HS-5 (cell line): ENCODE measurements at regions not wholly inside any gene's neighbourhood (a gene's known extent, or its start where the extent isn't known, plus 50 kb on each side); places are given as distances from the start of the nearest gene placed in this dataset.

Experiments
- DNase-seq: peaks from one replicate; pipeline ENCODE4 v3.0.0-alpha.2; 2012; ENCODE audit warnings: low read depth

- DNase-seq = no peak
Observed at GRCh38 chr2:49490710-49491109, 336.4 kb upstream of the FSHR start.

GRCh38 chr2:49487139-49487538, 332.8 kb upstream of the FSHR start:
- DNase-seq = no peak

GRCh38 chr2:49480520-49480919, 326.2 kb upstream of the FSHR start:
- DNase-seq = no peak

DNA sequence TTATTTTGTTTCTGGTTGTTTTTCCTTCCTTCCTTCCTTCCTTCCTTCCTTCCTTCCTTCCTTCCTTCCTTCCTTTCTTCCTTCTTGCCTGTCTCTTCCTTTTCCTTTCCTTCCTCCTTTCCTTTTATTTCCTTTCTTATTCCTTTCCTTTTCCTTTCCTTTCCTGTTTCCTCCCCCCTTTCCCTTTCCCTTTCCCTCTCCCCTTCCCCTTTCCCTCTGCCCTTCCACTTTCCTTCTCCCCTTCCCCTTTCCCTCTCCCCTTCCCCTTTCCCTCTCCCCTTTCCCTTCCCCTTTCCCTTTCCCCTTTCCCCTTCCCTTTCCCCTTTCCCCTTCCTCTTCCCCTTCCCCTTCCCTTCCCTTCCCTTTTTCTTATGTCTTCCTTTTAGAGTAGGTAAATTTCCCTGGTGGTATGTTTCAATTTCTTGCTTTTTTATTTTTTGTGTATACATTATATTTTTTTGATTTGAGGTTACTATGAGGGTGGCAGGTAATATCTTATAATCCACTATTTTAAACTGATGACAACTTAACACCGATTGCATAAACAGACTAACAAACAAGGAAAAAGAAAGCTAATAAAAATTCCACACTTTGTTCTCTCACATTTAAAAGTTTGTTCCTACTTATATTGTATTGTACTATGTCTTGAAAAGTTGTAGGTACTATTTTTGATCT, 311.0 kb upstream of the FSHR start:
- no peak for DNase-seq

- no peak for DNase-seq
Observed at GRCh38 chr2:49459314-49459993, 305.1 kb upstream of the FSHR start.

DNA sequence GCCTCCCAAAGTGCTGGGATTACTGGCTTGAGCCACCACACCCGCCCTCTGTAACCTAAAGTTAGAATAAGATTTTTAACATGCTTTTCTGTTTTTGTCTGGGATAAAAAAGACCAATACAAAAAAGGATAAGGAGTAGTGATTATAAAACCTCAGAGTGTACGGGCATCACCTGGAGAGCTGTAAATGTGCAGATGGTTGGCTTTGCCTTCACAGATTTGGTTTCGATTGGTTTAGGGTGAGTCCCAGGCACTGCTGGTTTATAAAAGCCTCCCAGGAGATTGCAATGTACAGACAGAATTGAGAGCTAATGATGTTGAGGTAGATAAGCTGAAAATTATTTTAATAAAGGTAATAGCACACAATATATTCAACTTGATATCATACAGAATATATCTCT, 289.7 kb upstream of the FSHR start:
- no peak for DNase-seq

DNA sequence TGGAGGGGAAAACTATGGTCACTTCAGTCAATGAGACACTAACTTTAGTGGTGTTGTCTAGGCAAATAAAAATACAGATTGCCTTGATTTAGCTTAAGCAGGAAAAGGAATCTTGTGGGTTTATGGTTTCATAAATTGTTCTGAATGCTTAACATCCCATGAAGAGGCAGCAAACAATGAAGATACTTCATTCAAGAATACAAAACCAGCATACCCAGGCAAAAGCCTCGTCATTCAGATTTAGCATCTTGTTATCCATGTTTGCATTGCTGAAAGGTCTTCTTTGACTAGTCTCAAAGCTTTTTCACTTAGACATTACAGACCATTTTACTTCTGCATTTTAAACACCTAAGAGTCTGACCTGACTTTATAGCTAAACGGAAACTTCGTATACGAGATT, 272.7 kb upstream of the FSHR start:
- no peak for DNase-seq

DNA sequence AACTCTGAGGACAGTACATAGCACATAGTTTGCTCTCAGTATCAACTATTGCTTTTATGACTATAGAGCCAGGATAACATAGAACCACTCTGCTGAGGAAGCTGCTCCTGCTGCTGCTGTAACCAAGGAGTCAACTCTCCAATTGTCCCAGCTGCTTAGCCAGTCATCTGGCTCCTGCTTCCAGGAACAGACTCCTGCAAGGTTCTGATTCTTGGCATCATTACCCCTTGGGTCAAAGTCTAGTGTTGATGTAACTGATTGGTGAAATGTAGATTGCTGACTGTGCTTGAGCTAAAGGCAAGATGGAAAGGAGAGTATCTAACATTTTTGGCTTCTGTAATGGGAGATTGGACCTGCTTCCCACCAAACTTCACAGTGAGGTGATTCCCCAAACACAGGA, 261.9 kb upstream of the FSHR start:
- DNase-seq = no peak

GRCh38 chr2:49404108-49404507, 249.8 kb upstream of the FSHR start:
- no peak for DNase-seq

GRCh38 chr2:49403637-49404036, 249.3 kb upstream of the FSHR start:
- DNase-seq = no peak

DNA sequence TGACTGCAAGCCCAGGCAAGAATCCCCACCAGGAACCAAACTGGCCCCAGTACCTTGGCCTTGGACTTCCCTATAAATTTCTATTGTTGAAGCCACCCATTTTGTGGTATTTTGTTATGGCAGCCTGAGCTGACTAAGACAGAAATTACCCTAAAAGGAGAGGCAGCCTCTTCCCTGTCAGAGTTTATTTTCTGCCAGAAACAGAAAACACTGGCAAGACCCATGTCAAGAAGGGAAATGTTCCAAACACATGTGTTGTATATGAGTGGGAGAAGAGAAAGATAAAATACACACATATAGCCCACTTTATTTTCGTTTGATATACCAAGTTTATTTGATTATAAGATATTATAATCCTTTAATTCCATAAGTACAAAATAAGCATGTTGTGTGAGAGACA, 225.1 kb upstream of the FSHR start:
- DNase-seq = no peak

- no peak for DNase-seq
Observed at GRCh38 chr2:49371128-49371701, 216.9 kb upstream of the FSHR start.

- DNase-seq = no peak
Observed at GRCh38 chr2:49369650-49370049, 215.3 kb upstream of the FSHR start.

- DNase-seq = no peak
Observed at GRCh38 chr2:49369101-49369500, 214.8 kb upstream of the FSHR start.

- no peak for DNase-seq
Observed at GRCh38 chr2:49367003-49367402, 212.7 kb upstream of the FSHR start.

GRCh38 chr2:49360407-49360767, 206.1 kb upstream of the FSHR start:
- DNase-seq = no peak

DNA sequence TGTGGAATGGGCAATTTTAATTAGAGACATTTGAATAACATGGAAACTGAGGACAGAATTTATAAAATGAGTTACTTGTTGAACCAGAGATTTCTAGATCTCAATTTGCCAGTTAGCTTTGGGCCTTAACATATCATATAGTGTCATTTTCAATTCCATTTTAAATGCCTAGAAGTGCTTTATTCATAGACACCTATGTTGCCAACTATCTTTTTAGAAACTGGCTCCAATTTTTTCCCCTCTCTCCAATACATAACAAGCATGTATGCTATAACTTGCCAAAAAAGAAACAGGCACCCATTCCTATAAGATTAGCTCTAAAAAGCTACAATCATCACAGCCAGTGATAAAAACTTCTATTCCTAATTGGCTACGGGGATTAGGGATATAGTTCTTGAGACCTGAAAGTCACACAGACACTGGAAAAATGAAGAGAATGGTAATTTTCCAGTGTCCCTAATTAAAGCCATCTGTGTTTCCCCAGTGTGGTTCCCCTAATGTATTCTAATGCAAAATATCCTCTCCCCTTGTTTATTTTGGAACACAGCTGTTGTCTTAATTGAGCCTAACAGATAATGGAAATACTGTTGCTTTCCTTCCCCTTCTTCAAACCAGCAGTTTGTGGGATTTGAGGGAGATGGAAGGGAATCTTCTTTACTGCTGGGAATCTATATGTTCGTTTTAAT, 205.5 kb upstream of the FSHR start:
- DNase-seq = no peak

DNA sequence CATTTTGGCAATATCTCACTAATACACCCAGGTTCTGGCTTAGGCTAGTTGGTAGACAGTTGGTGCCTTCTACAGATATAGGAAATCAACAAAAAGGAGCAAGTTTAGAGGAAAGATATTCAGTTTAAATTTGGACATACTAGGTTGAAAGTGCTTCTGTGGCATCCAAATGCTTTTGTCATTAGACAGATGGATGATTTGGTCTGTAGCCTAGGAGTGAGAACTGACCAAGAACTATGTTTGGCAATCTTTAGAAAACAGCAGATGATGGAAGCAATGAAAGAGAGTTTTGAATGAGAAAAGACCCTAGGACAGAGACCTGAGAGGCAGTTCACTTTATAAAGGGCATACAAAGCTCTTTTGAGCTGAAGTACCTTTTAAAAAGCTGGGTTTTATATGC, 201.3 kb upstream of the FSHR start:
- no peak for DNase-seq

DNA sequence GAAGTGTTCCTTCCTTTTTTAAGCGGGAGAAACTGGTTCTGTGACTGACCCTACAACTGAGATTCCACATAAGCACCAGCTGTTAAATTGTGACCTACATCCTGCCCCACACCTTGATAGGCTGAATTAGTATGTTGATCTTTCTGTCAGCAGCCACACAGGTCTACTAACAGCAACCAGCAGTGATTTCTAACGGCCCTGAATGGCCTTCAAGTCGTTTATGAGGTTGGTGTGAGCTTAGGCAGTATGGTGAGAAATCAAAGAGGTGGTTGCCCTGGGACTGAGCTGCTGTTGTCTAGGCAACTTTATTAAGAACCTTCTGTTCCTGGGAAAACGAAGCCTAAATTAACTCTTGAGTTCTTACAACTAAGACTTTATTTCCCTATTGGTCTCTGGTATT, 197.2 kb upstream of the FSHR start:
- no peak for DNase-seq

- DNase-seq = no peak
Observed at GRCh38 chr2:49343638-49344037, 189.3 kb upstream of the FSHR start.

DNA sequence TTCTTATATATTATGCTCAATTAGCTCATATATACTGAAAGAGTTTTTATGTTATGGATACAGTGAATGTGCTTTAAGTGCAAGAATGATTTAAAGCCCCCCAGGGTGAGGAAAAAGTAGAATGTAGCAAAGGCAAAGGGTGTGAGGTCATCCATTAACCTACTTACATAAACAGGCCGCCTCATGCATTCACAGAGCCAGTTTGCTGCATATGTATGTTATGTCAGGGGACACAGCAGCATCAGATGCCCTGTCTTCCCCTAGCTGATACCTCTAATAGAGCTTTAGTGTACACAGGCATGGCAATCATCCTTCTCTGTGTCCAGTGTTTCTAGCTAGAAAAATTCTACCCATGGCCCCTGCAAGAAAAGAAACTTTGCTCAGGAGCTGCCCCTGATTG, 187.8 kb upstream of the FSHR start:
- DNase-seq = no peak

- DNase-seq = no peak
Observed at GRCh38 chr2:49335546-49335945, 181.2 kb upstream of the FSHR start.

GRCh38 chr2:49332415-49332814, 178.1 kb upstream of the FSHR start:
- no peak for DNase-seq
